Coronary artery (tissue), 2 donors: ENCODE measurements at regions not wholly inside any gene's neighbourhood (a gene's known extent, or its start where the extent isn't known, plus 50 kb on each side); places are given as distances from the start of the nearest gene placed in this dataset.

Experiments used
- DNase-seq: peaks from one replicate; pipeline ENCODE4 v3.0.0-alpha.2; 2017; ENCODE audit warnings: low spot score
- H3K27ac ChIP-seq, 2 donors: fragments of 200-600 bp; sonication (generic); one replicate each; pipeline ENCODE4 v1.5.1; 2016 to 2019
- H3K4me3 ChIP-seq: fragments of 200-600 bp; sonication (generic); 2 replicates; pipeline ENCODE4 v1.5.1; 2016; ENCODE audit warnings: mild to moderate bottlenecking, moderate library complexity
- CTCF ChIP-seq: fragments of 200-600 bp; sonication (generic); IDR thresholded peaks from one replicate; pipeline ENCODE4 v1.5.1; 2019; ENCODE audit warnings: antibody characterized with exemption

GRCh38 chr2:7574385-7574784 lies 657.2 kb downstream of the RNF144A start:
- no peak overlapping the region for H3K4me3 ChIP-seq
- DNase-seq: no peak
- no peak for TF ChIP-seq CTCF
- no peak overlapping the region for H3K27ac ChIP-seq

- Histone ChIP-seq H3K4me3 (no peak overlapping the region), H3K27ac (no peak overlapping the region)
- TF ChIP-seq CTCF: no peak
- no peak for DNase-seq
These were observed 660.6 kb downstream of the RNF144A start for GRCh38 chr2:7577769-7578168.

- Histone ChIP-seq H3K27ac (no peak overlapping the region), H3K4me3 (no peak overlapping the region)
- no peak for DNase-seq
- TF ChIP-seq CTCF: no peak
These were observed 666.8 kb downstream of the RNF144A start for GRCh38 chr2:7584017-7584416.

GRCh38 chr2:7586898-7587297 lies 669.7 kb downstream of the RNF144A start:
- no peak for TF ChIP-seq CTCF
- Histone ChIP-seq H3K27ac (no peak overlapping the region), H3K4me3 (no peak overlapping the region)
- no peak for DNase-seq

- TF ChIP-seq CTCF: no peak
- H3K4me3 ChIP-seq: no peak overlapping the region
- DNase-seq: no peak
- no peak overlapping the region for H3K27ac ChIP-seq
These were observed 671.1 kb downstream of the RNF144A start for GRCh38 chr2:7588295-7588694.

GRCh38 chr2:7592618-7593140 lies 675.5 kb downstream of the RNF144A start:
- no peak for TF ChIP-seq CTCF
- H3K27ac ChIP-seq: no peak overlapping the region
- H3K4me3 ChIP-seq: no peak overlapping the region
- no peak for DNase-seq

- DNase-seq: no peak
- no peak overlapping the region for H3K27ac ChIP-seq
- no peak for TF ChIP-seq CTCF
- no peak overlapping the region for H3K4me3 ChIP-seq
These were observed 676.1 kb downstream of the RNF144A start for GRCh38 chr2:7593360-7593759.
